ENCODE measurements at regions not wholly inside any gene's neighbourhood (a gene's known extent, or its start where the extent isn't known, plus 50 kb on each side); places are given as distances from the start of the nearest gene placed in this dataset.

DNA sequence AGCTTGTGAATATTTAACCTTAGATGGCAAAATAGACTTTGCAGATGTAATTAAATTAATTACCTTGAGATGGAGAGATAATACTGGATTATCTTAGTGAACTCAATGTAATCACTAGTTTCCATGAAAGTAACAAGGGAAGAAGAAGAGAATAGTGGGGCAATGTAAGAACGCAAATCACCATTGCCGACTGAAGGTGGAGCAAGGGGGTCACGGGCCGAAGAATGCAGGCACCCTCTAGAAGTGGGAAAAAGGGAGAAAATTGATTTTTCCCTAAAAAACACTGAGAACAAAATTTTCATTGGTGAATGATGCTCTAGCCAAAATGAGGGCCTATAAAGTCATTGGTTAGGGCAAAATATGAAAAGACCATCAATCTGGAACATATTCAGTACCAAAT is 375.6 kb upstream of the EPHA5 start:
- TF ChIP-seq, protein P1, sequence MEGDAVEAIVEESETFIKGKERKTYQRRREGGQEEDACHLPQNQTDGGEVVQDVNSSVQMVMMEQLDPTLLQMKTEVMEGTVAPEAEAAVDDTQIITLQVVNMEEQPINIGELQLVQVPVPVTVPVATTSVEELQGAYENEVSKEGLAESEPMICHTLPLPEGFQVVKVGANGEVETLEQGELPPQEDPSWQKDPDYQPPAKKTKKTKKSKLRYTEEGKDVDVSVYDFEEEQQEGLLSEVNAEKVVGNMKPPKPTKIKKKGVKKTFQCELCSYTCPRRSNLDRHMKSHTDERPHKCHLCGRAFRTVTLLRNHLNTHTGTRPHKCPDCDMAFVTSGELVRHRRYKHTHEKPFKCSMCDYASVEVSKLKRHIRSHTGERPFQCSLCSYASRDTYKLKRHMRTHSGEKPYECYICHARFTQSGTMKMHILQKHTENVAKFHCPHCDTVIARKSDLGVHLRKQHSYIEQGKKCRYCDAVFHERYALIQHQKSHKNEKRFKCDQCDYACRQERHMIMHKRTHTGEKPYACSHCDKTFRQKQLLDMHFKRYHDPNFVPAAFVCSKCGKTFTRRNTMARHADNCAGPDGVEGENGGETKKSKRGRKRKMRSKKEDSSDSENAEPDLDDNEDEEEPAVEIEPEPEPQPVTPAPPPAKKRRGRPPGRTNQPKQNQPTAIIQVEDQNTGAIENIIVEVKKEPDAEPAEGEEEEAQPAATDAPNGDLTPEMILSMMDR (IDR thresholded peaks at IDR 0.05; ENCODE audit: insufficient read depth, low read length, poor library complexity, severe bottlenecking) = no peak
- no peak for TF ChIP-seq EZH2phosphoT487 (conservative IDR thresholded peaks at IDR 0.05; ENCODE audit: low read length)

All from SU-DHL-6 (cell line).